Keratinocyte (primary cell): ENCODE measurements at regions not wholly inside any gene's neighbourhood (a gene's known extent, or its start where the extent isn't known, plus 50 kb on each side); places are given as distances from the start of the nearest gene placed in this dataset.

Source experiments
- EZH2 ChIP-seq: IDR thresholded peaks from one replicate; pipeline ENCODE4 v1.6.1; 2012; ENCODE audit warnings: inconsistent platforms, mild to moderate bottlenecking, low read length, moderate library complexity
- TF ChIP-seq, protein P1 (sequence below), 3 experiments: IDR thresholded peaks in 1 of 3; conservative IDR thresholded peaks in 1 of 3; optimal IDR thresholded peaks in 1 of 3; 2 replicates in 2 of 3; 3 replicates in 1 of 3; pipeline versions ENCODE3 to v1.5.1; 2011; ENCODE audit warnings: low read length in 3 of 3, mild to moderate bottlenecking in 3 of 3, moderate library complexity in 2 of 3, control low read depth in 1 of 3, inconsistent platforms in 1 of 3; ENCODE audit not compliant: insufficient read depth in 2 of 3; ENCODE audit errors: extremely low read depth in 1 of 3

GRCh38 chr10:64358907-64359306, 837.7 kb downstream of the REEP3 start:
- TF ChIP-seq, protein P1, sequence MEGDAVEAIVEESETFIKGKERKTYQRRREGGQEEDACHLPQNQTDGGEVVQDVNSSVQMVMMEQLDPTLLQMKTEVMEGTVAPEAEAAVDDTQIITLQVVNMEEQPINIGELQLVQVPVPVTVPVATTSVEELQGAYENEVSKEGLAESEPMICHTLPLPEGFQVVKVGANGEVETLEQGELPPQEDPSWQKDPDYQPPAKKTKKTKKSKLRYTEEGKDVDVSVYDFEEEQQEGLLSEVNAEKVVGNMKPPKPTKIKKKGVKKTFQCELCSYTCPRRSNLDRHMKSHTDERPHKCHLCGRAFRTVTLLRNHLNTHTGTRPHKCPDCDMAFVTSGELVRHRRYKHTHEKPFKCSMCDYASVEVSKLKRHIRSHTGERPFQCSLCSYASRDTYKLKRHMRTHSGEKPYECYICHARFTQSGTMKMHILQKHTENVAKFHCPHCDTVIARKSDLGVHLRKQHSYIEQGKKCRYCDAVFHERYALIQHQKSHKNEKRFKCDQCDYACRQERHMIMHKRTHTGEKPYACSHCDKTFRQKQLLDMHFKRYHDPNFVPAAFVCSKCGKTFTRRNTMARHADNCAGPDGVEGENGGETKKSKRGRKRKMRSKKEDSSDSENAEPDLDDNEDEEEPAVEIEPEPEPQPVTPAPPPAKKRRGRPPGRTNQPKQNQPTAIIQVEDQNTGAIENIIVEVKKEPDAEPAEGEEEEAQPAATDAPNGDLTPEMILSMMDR (optimal IDR thresholded peaks at IDR 0.05 in 1 of 3, IDR thresholded peaks at IDR 0.05 in 1 of 3, conservative IDR thresholded peaks at IDR 0.05 in 1 of 3; ENCODE audit: extremely low read depth in 1 of 3, insufficient read depth in 2 of 3, low read length in 3 of 3): no peak
- TF ChIP-seq EZH2: no peak
